Mesenchymal stem cell (in vitro differentiated cells and primary cell): ENCODE measurements at regions not wholly inside any gene's neighbourhood (a gene's known extent, or its start where the extent isn't known, plus 50 kb on each side); places are given as distances from the start of the nearest gene placed in this dataset.

Experiments
- DNase-seq: peaks from one replicate; pipeline ENCODE4 v3.0.0-alpha.2; 2013
- H2AFZ ChIP-seq: one replicate; pipeline ENCODE4 v1.6.1; 2013; ENCODE audit warnings: low read depth, mild to moderate bottlenecking, control low read depth, inconsistent platforms, low read length, moderate library complexity
- H2AK5ac ChIP-seq: 2 replicates; pipeline ENCODE4 v1.6.1; 2013; ENCODE audit warnings: low read length, moderate library complexity, mild to moderate bottlenecking, inconsistent platforms; ENCODE audit not compliant: severe bottlenecking
- H2BK120ac ChIP-seq: one replicate; pipeline ENCODE4 v1.6.1; 2013; ENCODE audit warnings: low read depth, mild to moderate bottlenecking, inconsistent platforms, low read length, moderate library complexity
- H2BK12ac ChIP-seq, 2 experiments: one replicate each; pipeline ENCODE4 v1.6.1; 2013; ENCODE audit warnings: inconsistent platforms in 2 of 2, low read length in 2 of 2, mild to moderate bottlenecking in 2 of 2, moderate library complexity in 2 of 2, control low read depth in 1 of 2
- H2BK15ac ChIP-seq: one replicate; pipeline ENCODE4 v1.6.1; 2013; ENCODE audit warnings: mild to moderate bottlenecking, low read depth, inconsistent platforms; ENCODE audit not compliant: poor library complexity, severe bottlenecking
- H2BK5ac ChIP-seq: 2 replicates; pipeline ENCODE4 v1.6.1; 2013; ENCODE audit warnings: low read depth, mild to moderate bottlenecking, low read length, control low read depth, inconsistent platforms; ENCODE audit not compliant: poor library complexity, severe bottlenecking
- H3K14ac ChIP-seq, 2 experiments: one replicate each; pipeline ENCODE4 v1.6.1; 2013; ENCODE audit warnings: inconsistent platforms in 2 of 2, low read length in 2 of 2, control low read depth in 1 of 2, mild to moderate bottlenecking in 1 of 2, moderate library complexity in 1 of 2
- H3K18ac ChIP-seq, 2 experiments: one replicate each; pipeline ENCODE4 v1.6.1; 2013; ENCODE audit warnings: inconsistent platforms in 2 of 2, low read length in 2 of 2, control low read depth in 1 of 2, low read depth in 1 of 2, mild to moderate bottlenecking in 1 of 2
- H3K23ac ChIP-seq, 2 experiments: one replicate each; pipeline ENCODE4 v1.6.1; 2013; ENCODE audit warnings: inconsistent platforms in 2 of 2, low read length in 2 of 2, mild to moderate bottlenecking in 2 of 2, moderate library complexity in 2 of 2, control low read depth in 1 of 2
- H3K27ac ChIP-seq: 2 replicates; pipeline ENCODE4 v1.5.1; 2013; ENCODE audit warnings: mild to moderate bottlenecking, moderate library complexity, low read length, control low read depth, inconsistent platforms; ENCODE audit not compliant: poor library complexity, severe bottlenecking
- H3K27me3 ChIP-seq, 2 experiments: 2 replicates each; pipeline versions ENCODE4 v1.6.1 to v1.7.0; 2013; ENCODE audit warnings: low read length in 2 of 2, mild to moderate bottlenecking in 2 of 2, moderate library complexity in 2 of 2, control low read depth in 1 of 2, inconsistent platforms in 1 of 2; ENCODE audit not compliant: control insufficient read depth in 1 of 2, insufficient read depth in 1 of 2
- H3K36me3 ChIP-seq, 2 experiments: 2 replicates each; pipeline versions ENCODE4 v1.6.1 to v1.7.0; 2013; ENCODE audit warnings: low read length in 2 of 2, control low read depth in 1 of 2, inconsistent platforms in 1 of 2, low read depth in 1 of 2, mild to moderate bottlenecking in 1 of 2; ENCODE audit not compliant: insufficient read depth in 2 of 2, control insufficient read depth in 1 of 2
- H3K4ac ChIP-seq, 2 experiments: one replicate each; pipeline ENCODE4 v1.6.1; 2013; ENCODE audit warnings: inconsistent platforms in 2 of 2, low read length in 2 of 2, mild to moderate bottlenecking in 2 of 2, moderate library complexity in 2 of 2, control low read depth in 1 of 2, low read depth in 1 of 2
- H3K4me1 ChIP-seq: 2 replicates; pipeline ENCODE4 v1.6.1; 2013; ENCODE audit warnings: low read depth, low read length, control low read depth; ENCODE audit not compliant: control insufficient read depth, insufficient read depth
- H3K4me2 ChIP-seq: 2 replicates; pipeline ENCODE4 v1.6.1; 2013; ENCODE audit warnings: low read length, mild to moderate bottlenecking, inconsistent platforms; ENCODE audit not compliant: poor library complexity, severe bottlenecking
- H3K4me3 ChIP-seq, 2 experiments: 2 replicates each; pipeline versions ENCODE4 v1.5.1 to v1.7.0; 2013; ENCODE audit warnings: low read length in 2 of 2, mild to moderate bottlenecking in 2 of 2, control low read depth in 1 of 2, low read depth in 1 of 2; ENCODE audit not compliant: insufficient read depth in 1 of 2
- H3K79me1 ChIP-seq: replicated peaks from 2 replicates; pipeline ENCODE4 v1.6.1; 2013; ENCODE audit warnings: mild to moderate bottlenecking, control low read depth, low read length, inconsistent platforms; ENCODE audit not compliant: poor library complexity, severe bottlenecking
- H3K9ac ChIP-seq: 2 replicates; pipeline ENCODE4 v1.7.0; 2013; ENCODE audit warnings: mild to moderate bottlenecking, low read length, moderate library complexity
- H3K9me3 ChIP-seq: 2 replicates; pipeline ENCODE4 v1.7.0; 2013; ENCODE audit warnings: mild to moderate bottlenecking, low read length; ENCODE audit not compliant: control insufficient read depth
- H4K8ac ChIP-seq: one replicate; pipeline ENCODE4 v1.6.1; 2013; ENCODE audit warnings: inconsistent platforms, mild to moderate bottlenecking, low read length, moderate library complexity
- H4K91ac ChIP-seq: one replicate; pipeline ENCODE4 v1.6.1; 2013; ENCODE audit warnings: mild to moderate bottlenecking, low read length, inconsistent platforms
- WGBS: methylation state at CpG from one replicate; pipeline ENCODE4 v1.1.7; 2013; ENCODE audit warnings: mixed read lengths; 5-methylcytosine and 5-hydroxymethylcytosine counted together

DNA sequence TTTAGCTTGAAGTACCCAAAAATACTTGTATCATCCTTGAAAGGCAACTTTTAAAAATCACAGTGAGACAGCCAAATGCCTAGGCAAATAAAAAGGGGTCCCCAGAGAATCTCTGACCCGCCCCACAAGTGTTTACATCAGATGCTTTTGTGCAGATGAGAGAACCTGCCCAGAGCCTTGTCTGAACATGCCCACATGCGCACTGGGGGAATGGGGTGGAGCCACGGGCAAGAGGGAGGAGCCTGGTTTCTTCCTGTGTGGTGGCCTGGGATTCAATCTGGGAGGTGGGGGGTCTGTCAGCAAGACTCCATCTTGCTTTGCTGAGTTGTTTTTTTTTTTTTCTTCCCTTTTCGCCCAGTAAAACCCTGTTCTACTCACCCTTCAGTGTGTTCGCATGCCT is 381.7 kb upstream of the CCDC196 start:
- 83% methylated on average over 5 of the region's 5 CpGs for WGBS
- Histone ChIP-seq H3K27ac (no peak overlapping the region), H3K23ac (no peak overlapping the region), H4K8ac (no peak overlapping the region), H3K4ac (no peak overlapping the region), H2AK5ac (no peak overlapping the region), H3K36me3 (no peaks in the 10 kb centered on the region), H3K27me3 (no peaks in the 10 kb centered on the region), H3K9me3 (no peaks in the 10 kb centered on the region), H2BK12ac (no peak overlapping the region), H2BK5ac (no peak overlapping the region), H2BK120ac (no peak overlapping the region), H4K91ac (no peak overlapping the region), H3K9ac (no peak overlapping the region), H2AFZ (no peak overlapping the region), H3K4me1 (no peaks in the 10 kb centered on the region), H2BK15ac (no peak overlapping the region), H3K79me1 (no peaks in the 10 kb centered on the region), H3K4me3 (no peak overlapping the region), H3K14ac (no peak overlapping the region), H3K4me2 (no peak overlapping the region), H3K18ac (no peak overlapping the region)
- DNase-seq = no peak

GRCh38 chr14:66105815-66106214 is 380.4 kb upstream of the CCDC196 start:
- Histone ChIP-seq H3K4ac (no peak overlapping the region), H2BK15ac (no peak overlapping the region), H3K23ac (no peak overlapping the region), H3K27ac (no peak overlapping the region), H3K9ac (peak overlapping the region; percentile 18), H2BK120ac (no peak overlapping the region), H2BK12ac (no peak overlapping the region), H3K79me1 (no peaks in the 10 kb centered on the region), H3K14ac (no peak overlapping the region), H3K36me3 (no peaks in the 10 kb centered on the region), H4K8ac (no peak overlapping the region), H3K4me3 (peak overlapping the region in 1 of 2 experiments; percentile 15), H3K4me2 (no peak overlapping the region), H3K4me1 (no peaks in the 10 kb centered on the region), H3K27me3 (no peaks in the 10 kb centered on the region), H2AFZ (no peak overlapping the region), H2AK5ac (no peak overlapping the region), H4K91ac (no peak overlapping the region), H2BK5ac (no peak overlapping the region), H3K9me3 (no peaks in the 10 kb centered on the region), H3K18ac (no peak overlapping the region)
- 55% methylated on average over 4 of the region's 4 CpGs for WGBS
- DNase-seq = peak; percentile 15

DNA sequence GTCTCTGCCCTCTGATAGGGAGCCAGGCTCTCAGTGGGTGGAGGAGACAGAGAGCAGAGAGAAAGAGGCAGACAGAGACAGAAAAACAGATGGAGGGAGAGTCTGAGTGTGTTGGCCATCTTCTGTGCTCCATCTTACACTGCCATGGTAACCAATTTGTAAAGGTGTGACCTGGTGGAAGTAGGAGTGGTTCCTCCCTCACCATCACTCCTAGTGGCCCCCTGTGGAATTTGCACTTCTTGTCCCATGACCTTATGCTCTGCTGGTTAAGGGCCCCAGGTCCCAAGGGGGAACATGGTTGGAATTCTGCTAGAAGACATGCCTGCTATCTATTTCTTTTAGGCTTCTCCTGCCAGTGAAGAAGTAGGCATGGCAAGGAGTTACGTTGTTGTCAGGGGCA is 376.7 kb upstream of the CCDC196 start:
- Histone ChIP-seq H3K4me1 (no peaks in the 10 kb centered on the region), H2BK5ac (no peak overlapping the region), H3K27ac (no peak overlapping the region), H3K9me3 (no peaks in the 10 kb centered on the region), H3K18ac (no peak overlapping the region), H2BK15ac (no peak overlapping the region), H3K9ac (no peak overlapping the region), H3K4ac (no peak overlapping the region), H2BK12ac (no peak overlapping the region), H4K8ac (no peak overlapping the region), H3K79me1 (no peaks in the 10 kb centered on the region), H3K4me2 (no peak overlapping the region), H3K27me3 (no peaks in the 10 kb centered on the region), H3K23ac (no peak overlapping the region), H4K91ac (no peak overlapping the region), H2AFZ (no peak overlapping the region), H2AK5ac (no peak overlapping the region), H3K4me3 (no peak overlapping the region), H2BK120ac (no peak overlapping the region), H3K36me3 (no peaks in the 10 kb centered on the region), H3K14ac (no peak overlapping the region)
- 83% methylated on average over 1 of the region's 1 CpG for WGBS
- DNase-seq = no peak

DNA sequence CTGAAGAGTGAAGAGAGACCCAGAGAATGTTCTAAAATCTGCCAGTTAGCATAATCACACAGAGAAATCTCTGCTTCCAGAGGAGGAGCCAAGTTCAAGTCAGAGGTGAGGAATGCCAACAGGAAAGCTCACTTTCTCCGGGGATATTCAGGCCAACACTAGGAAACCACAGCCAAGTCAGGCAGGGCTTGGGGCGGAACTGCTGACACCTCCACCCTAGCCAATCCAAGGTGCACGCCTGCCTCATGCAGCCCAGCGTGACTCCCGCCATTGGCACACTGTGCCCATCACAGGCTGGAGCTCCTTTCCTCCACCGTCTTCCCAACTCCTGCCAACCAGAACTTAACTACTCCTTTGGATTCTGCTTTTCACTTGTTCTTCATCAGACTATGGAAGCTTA is 374.3 kb upstream of the CCDC196 start:
- Histone ChIP-seq H3K14ac (no peak overlapping the region), H2AFZ (no peak overlapping the region), H3K23ac (no peak overlapping the region), H3K79me1 (no peaks in the 10 kb centered on the region), H3K4me2 (no peak overlapping the region), H4K91ac (no peak overlapping the region), H3K36me3 (no peaks in the 10 kb centered on the region), H2AK5ac (no peak overlapping the region), H3K4me3 (no peak overlapping the region), H4K8ac (no peak overlapping the region), H3K9ac (no peak overlapping the region), H2BK5ac (no peak overlapping the region), H2BK15ac (no peak overlapping the region), H3K27me3 (no peaks in the 10 kb centered on the region), H3K4me1 (no peaks in the 10 kb centered on the region), H2BK120ac (no peak overlapping the region), H3K9me3 (no peaks in the 10 kb centered on the region), H3K27ac (no peak overlapping the region), H2BK12ac (no peak overlapping the region), H3K18ac (no peak overlapping the region), H3K4ac (no peak overlapping the region)
- 92% methylated on average over 6 of the region's 6 CpGs for WGBS
- DNase-seq = no peak
